GM12878 (cell line): ENCODE measurements at regions not wholly inside any gene's neighbourhood (a gene's known extent, or its start where the extent isn't known, plus 50 kb on each side); places are given as distances from the start of the nearest gene placed in this dataset.

Experiments used
- ATAC-seq: fragments of 200-7000 bp; cut with Tn5 transposase; 3 replicates; pipeline ENCODE4 v1.9.1; 2020; ENCODE audit warnings: mild to moderate bottlenecking, moderate library complexity
- BruUV-seq: library from RNA; stranded (reverse); fragments of 400-500 nt; replicated peaks from 2 replicates; lab custom pipeline; 2021; lab: Mats Ljungman, UMichigan
- CTCF ChIA-PET: fragments of 300-600 bp; sonication (Branson Sonifier 250); formaldehyde crosslinking; extraction: SDS; loops from one replicate; lab custom pipeline; 2021; ENCODE audit warnings: inconsistent platforms; lab: Yijun Ruan, JAX
- POLR2A ChIA-PET: fragments of 350-600 bp; formaldehyde crosslinking; extraction: SDS; loops from one replicate; lab custom pipeline; 2021; ENCODE audit warnings: inconsistent platforms; lab: Charles Lee
- RAD21 ChIA-PET: fragments of 300-600 bp; sonication (Branson Sonifier 250); formaldehyde crosslinking; loops from one replicate; lab custom pipeline; 2023; ENCODE audit warnings: antibody characterized with exemption; ENCODE audit not compliant: unreplicated experiment; lab: Charles Lee
- SMC1A ChIA-PET: fragments of 300-600 bp; sonication (Branson Sonifier 250); formaldehyde crosslinking; loops from one replicate; lab custom pipeline; 2023; ENCODE audit not compliant: unreplicated experiment, uncharacterized antibody; lab: Charles Lee
- DNase-seq: peaks from one replicate; pipeline ENCODE4 v3.0.0-alpha.2; 2011; ENCODE audit warnings: low read depth, low spot score
- FAIRE-seq: peaks from 3 replicates; lab custom pipeline; 2011; peaks lifted over from hg19 to GRCh38; lab: Jason Lieb, UNC
- H2AFZ ChIP-seq: 2 replicates; pipeline ENCODE4 v1.6.0; 2011; ENCODE audit warnings: low read depth, low read length, control low read depth; ENCODE audit not compliant: control insufficient read depth
- H3K27ac ChIP-seq: 2 replicates; pipeline ENCODE4 v1.5.1; 2011; ENCODE audit warnings: control low read depth; ENCODE audit not compliant: control insufficient read depth, insufficient read depth
- H3K27me3 ChIP-seq, 2 experiments: replicated peaks in 1 of 2; 2 replicates each; pipeline versions ENCODE4 v1.6.0 to v1.6.1; 2011; ENCODE audit warnings: low read length in 1 of 2; ENCODE audit not compliant: control insufficient read depth in 2 of 2, insufficient read depth in 2 of 2
- H3K36me3 ChIP-seq, 2 experiments: 2 replicates each; pipeline ENCODE4 v1.5.1; 2011; ENCODE audit warnings: low read length in 1 of 2; ENCODE audit not compliant: control insufficient read depth in 2 of 2, insufficient read depth in 2 of 2
- H3K4me1 ChIP-seq: 2 replicates; pipeline ENCODE4 v1.6.1; 2011; ENCODE audit warnings: mild to moderate bottlenecking, low read length, moderate library complexity, mixed read lengths; ENCODE audit not compliant: control insufficient read depth, insufficient read depth
- H3K4me2 ChIP-seq: 2 replicates; pipeline ENCODE4 v1.6.0; 2011; ENCODE audit warnings: control low read depth; ENCODE audit not compliant: control insufficient read depth, insufficient read depth
- H3K4me3 ChIP-seq: fragments of 200-600 bp; sonication (generic); 2 replicates; pipeline ENCODE4 v1.5.1; 2016
- H3K79me2 ChIP-seq: 2 replicates; pipeline ENCODE4 v1.6.0; 2011; ENCODE audit warnings: low read length; ENCODE audit not compliant: control insufficient read depth, insufficient read depth
- H3K9ac ChIP-seq: 2 replicates; pipeline ENCODE4 v1.8.0; 2011; ENCODE audit warnings: low read length, control low read depth, mixed read lengths; ENCODE audit not compliant: control insufficient read depth, insufficient read depth
- H3K9me3 ChIP-seq: replicated peaks from 3 replicates; pipeline ENCODE4 v1.5.1; 2011; ENCODE audit warnings: mild to moderate bottlenecking, low read length; ENCODE audit not compliant: control insufficient read depth, insufficient read depth
- H4K20me1 ChIP-seq: 2 replicates; pipeline ENCODE4 v1.6.0; 2011; ENCODE audit not compliant: control insufficient read depth, insufficient read depth
- CHD1 ChIP-seq: IDR thresholded peaks from 2 replicates; pipeline ENCODE4 v1.6.1; 2012; ENCODE audit warnings: low read depth, low read length, improper control_type of control experiment
- HDGF ChIP-seq: fragments of 450-650 bp; IDR thresholded peaks from 2 replicates; pipeline ENCODE4 v1.6.1; 2016; ENCODE audit warnings: antibody characterized with exemption
- MYB ChIP-seq: fragments of 150-350 bp; IDR thresholded peaks from 2 replicates; pipeline ENCODE4 v1.6.1; 2014; ENCODE audit warnings: mild to moderate bottlenecking, low read depth, low read length, borderline replicate concordance
- NBN ChIP-seq: fragments of 450-650 bp; IDR thresholded peaks from 2 replicates; pipeline ENCODE4 v1.6.1; 2016
- ZBTB11 ChIP-seq: fragments of 450-650 bp; formaldehyde crosslinking; IDR thresholded peaks from 2 replicates; pipeline ENCODE4 v1.5.0; 2022; ENCODE audit warnings: mild to moderate bottlenecking, missing genetic modification characterization
- ZBTB33 ChIP-seq: fragments of 450-650 bp; IDR thresholded peaks from 2 replicates; pipeline ENCODE4 v1.6.1; 2017; ENCODE audit warnings: mild to moderate bottlenecking
- ZBTB4 ChIP-seq: fragments of 450-650 bp; formaldehyde crosslinking; IDR thresholded peaks from 2 replicates; pipeline ENCODE4 v1.4.0; 2022; ENCODE audit warnings: mild to moderate bottlenecking, moderate library complexity
- ZSCAN29 ChIP-seq: fragments of 450-650 bp; IDR thresholded peaks from 2 replicates; pipeline ENCODE4 v1.6.1; 2017; ENCODE audit warnings: mild to moderate bottlenecking, moderate library complexity
- WGBS: methylation state at CpG from one replicate; pipeline ENCODE4 v1.1.6; 2016; ENCODE audit warnings: low lambda C conversion rate; ENCODE audit not compliant: insufficient replicate concordance, insufficient coverage; ENCODE audit errors: missing lambda C conversion rate; 5-methylcytosine and 5-hydroxymethylcytosine counted together
- in situ Hi-C: fragments of 300-500 bp; cut with MboI; formaldehyde crosslinking; loops from 9 replicates; pipeline ENCODE4 v1.14.3; 2018; ENCODE audit warnings: mixed read lengths
- intact Hi-C: fragments of 100-400 bp; cut with micrococcal nuclease; formaldehyde crosslinking; loops from one replicate; pipeline ENCODE4 v1.14.2; 2022; ENCODE audit not compliant: unreplicated experiment

GRCh38 chr2:64819774-64820688 lies 166.3 kb upstream of the SERTAD2 start:
- peak; percentile 75 for FAIRE-seq
- SMC1A ChIA-PET = interaction anchor here (0.6 to 4.4 kb wide), 20 partner anchors 9 to 213 kb away, joined by 3 to 20 read pairs (median 3); no protein-coding TSS in a partner anchor
- no peak for TF ChIP-seq ZBTB4 (CRISPR knock-in tag)
- no peak for TF ChIP-seq CHD1
- TF ChIP-seq MYB = no peak
- no peak; the same call in 1 of the 2 replicates for TF ChIP-seq ZBTB11
- no peak for TF ChIP-seq ZSCAN29
- no peak for TF ChIP-seq HDGF
- no peak for TF ChIP-seq ZBTB33
- TF ChIP-seq NBN = no peak

More at GRCh38 chr2:64819774-64820688, 166.3 kb upstream of the SERTAD2 start:
- H3K36me3 ChIP-seq = no peaks in the 10 kb centered on the region
- ChIA-PET CTCF (interaction anchor here (0.9 to 2.3 kb wide), 11 partner anchors 10 to 228 kb away, joined by 3 to 13 read pairs (median 3); no protein-coding TSS in a partner anchor), RAD21 (interaction anchor here (0.9 to 2.1 kb wide), 12 partner anchors 10 to 213 kb away, joined by 3 to 8 read pairs (median 4); no protein-coding TSS in a partner anchor), POLR2A (interaction anchor here (0.6 to 2.9 kb wide), 10 partner anchors 10 to 407 kb away, joined by 3 to 8 read pairs (median 4); partner anchors contain the start of gene ACTR2)
- ATAC-seq (peak; percentile 97), DNase-seq (peak; percentile 78)
- H3K27me3 ChIP-seq = no peaks in the 10 kb centered on the region
- BruUV-seq = no TSS peak
- H3K79me2 ChIP-seq = no peaks in the 10 kb centered on the region
- intact Hi-C loops (no loop called here), in situ Hi-C loops (no loop called here)
- H3K4me1 ChIP-seq = peaks cover 25% of the 10 kb centered on the region
- H3K9me3 ChIP-seq = no peaks in the 10 kb centered on the region
- peak overlapping the region; percentile 66 for H2AFZ ChIP-seq
- WGBS = 5% methylated on average over 9 of the region's 11 CpGs
- H3K4me3 ChIP-seq = peak overlapping the region; percentile 18; the same call in 1 of the 2 replicates
- no peaks in the 10 kb centered on the region for H4K20me1 ChIP-seq
- H3K27ac ChIP-seq = peak overlapping the region; percentile 75
- H3K9ac ChIP-seq = peak overlapping the region; percentile 51
- peak overlapping the region; percentile 89 for H3K4me2 ChIP-seq
